Hematopoietic multipotent progenitor cell treated with erythropoietin and hydrocortisone succinate and interleukin-3 and kit ligand, for 6 days (in vitro differentiated cells): ENCODE measurements at regions not wholly inside any gene's neighbourhood (a gene's known extent, or its start where the extent isn't known, plus 50 kb on each side); places are given as distances from the start of the nearest gene placed in this dataset.

Source experiments
- DNase-seq: peaks from one replicate; pipeline ENCODE4 v3.0.0-alpha.2; 2015

DNA sequence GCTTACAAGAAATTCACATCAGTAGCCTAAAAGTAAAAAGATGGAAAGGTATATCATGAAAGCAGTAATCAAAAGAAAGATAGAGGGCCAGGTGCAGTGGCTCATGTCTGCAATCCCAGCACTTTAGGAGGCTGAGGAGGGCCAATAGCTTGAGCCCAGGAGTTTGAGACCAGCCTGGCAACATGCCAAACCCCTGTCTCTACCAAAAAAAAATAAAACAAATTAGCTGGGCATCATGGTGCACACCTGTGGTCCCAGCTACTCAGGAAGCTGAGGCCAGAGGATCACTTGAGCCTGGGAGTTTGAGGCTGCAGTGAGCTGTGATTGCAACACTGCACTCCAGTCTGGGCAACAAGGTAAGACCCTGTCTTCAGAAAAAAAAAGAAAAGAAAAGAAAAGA, 55.5 kb downstream of the GSPT2 start:
- no peak for DNase-seq

DNA sequence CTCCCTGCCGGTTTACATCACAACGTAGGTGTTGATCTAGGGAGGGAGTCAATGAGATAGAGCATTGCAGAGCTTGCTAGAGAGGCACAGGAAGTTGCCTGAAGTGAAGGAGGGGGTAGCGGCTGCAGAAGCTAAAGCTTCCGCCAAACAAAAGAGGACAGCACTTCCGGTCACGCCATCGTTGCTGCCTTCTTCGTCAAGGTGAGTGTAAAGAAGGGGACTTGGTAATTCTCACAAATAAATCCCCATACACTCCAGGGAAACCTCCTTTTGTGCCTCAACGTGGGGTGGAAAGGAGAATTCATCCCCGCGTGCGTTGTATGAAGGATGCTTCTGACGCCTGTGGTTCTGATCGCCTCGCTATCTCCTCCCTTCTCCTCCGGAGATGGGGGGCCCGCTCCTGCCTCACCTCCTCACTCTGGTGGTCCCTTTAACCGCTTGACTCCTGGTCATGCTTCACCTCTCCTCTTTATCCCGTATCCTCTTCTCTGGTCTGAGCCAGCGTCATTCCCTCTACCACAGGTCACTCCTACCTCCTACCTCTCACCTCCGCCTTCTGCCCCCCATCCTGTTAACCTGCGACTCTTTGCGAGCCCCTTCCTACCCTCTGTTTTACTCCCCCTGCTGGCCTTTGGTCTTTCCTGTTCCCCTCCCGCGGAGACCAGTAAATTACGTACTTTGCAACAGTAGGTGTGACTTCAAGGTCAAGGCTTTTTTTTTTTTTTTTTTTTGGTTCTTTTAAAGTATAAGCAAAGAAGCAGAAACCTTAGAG, 59.9 kb downstream of the GSPT2 start:
- peak; percentile 69 for DNase-seq

DNA sequence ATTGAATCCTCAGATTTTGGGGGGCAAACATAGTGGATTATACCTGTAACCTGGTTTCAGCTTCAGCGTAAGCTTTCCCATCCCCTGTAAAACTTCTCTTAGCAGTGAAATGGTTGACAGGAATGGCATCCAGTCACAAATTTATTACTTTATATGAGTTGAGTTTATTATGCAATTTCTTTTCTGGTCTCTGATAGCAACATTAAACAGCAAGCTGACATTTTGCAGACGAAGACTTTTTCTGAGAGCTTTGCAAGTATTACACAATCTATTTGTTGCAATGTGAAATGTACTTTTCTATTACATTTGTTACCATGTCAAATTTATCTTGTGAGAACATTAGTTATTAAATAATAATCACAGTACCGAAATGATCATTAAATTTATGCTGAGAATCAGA, 60.6 kb downstream of the GSPT2 start:
- DNase-seq, result peak; percentile 2

DNA sequence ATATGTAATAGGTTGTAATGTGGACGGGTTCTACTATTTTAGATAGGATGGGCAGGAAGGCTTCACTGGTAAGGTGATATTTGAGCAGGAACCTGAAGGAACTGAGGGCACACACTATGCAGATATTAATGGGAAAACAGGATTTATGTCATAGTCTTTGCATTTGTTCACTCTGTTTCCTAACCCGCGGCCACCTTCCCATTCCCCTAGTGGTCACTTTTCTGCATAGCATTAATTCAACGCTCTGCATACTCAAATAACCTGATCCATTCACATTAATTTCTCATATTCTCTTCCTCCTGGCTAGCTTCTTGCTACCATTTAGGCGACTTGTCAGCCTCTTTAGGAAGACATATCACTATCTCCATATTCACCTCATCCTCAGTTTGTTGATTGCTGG, 61.5 kb downstream of the GSPT2 start:
- DNase-seq, result no peak

DNA sequence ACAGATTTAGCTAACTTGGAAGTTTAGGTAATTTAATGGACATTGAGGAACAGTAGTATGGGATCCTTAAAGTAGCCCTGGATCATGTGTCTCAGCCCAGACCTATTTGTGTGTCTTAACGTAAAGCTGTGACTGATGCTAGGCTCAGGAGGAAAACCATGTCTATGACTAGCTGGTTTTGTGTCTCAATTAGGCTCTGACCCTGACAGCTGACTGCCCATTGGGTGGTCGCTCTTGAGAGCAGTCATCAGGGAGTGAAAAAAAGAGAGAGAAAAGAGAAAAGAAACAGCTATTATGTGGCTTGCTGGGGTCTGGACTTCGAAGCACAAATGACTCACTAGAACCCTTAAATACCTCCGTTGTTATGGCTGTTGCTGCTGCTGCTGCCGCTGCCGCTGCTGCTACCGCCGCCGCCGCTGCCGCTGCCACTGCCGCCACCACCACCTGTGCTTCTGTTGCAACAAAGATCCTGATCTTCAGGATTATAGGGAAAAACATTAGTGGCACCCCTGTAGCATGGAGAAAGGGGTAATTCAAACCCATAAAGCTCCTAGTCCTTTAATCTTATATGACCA, 70.7 kb downstream of the GSPT2 start:
- no peak for DNase-seq

DNA sequence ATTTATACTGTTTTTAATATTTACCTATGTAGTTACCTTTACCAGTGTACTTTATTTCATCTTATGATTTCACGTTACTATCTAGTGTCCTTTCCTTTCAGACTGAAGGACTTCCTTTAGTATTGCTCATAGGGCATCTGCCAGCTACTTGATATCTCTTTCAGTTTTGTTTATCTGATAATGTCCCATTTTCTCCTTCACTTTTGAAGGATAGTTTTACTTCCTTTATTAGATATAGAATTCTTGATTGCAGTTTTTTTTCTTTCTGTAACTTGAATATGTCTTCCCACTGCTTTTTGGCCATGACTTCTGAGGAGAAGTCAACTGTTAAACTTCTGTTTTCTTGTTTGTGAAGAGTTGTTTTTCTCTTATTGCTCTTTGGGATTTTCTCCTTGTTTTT, 69.4 kb upstream of the MAGED1 start:
- DNase-seq, result no peak

DNA sequence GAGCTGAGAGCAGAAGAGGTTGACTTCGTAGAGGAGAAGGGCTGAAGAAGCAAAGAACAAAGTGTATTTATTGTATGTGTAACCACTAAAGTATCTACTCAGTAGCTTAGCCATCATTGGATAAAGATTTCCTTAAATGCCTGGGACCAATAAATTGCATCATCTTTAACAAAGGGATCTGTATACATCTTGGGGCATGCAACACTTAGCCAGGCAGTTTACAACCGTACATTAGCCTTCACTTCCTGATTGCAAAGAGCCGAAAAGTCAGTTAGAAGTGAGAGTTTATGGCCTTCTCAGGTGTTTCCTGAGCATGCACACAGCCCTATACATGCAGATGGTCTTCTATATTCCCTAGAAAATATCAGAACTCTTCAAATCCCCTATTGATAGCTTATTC, 68.0 kb upstream of the MAGED1 start:
- peak; percentile 0 for DNase-seq

DNA sequence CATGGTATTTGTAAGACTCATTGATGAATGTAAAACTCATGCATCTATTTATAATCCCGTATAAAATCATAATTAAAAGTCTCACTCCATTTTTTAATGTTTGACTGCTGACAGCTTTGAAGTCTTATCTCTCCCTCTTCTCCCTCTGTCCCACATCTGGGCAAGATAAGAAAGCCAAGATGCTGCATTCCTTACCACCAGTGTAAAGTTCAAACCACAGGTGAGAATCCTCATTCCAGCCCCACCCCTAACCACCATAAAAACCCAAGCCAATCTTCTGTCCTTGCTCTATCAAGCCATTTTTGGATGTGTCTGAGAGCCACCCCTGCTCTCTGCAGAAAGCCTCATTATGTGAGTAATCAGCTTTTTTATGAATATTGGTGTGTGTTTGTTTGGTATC, 59.3 kb upstream of the MAGED1 start:
- DNase-seq, result peak; percentile 33

DNA sequence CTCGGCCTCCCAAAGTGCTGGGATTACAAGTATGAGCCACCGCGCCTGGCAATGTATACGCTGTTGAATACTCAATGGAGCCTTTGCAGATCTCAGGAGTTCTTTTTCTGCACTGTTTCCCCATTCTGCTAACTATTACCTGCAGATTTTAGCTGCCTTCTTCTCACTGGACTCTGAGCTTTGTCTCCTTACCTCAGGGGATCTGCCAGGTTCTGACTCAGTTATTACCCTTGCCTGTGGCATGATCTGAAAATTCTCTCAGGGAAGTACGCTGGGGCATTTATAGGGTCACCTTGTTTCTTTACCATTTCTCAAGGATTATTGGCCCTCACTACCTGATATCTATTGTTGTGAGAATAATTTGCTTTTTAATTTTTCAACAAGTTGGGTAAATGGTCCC, 56.6 kb upstream of the MAGED1 start:
- DNase-seq, result no peak

DNA sequence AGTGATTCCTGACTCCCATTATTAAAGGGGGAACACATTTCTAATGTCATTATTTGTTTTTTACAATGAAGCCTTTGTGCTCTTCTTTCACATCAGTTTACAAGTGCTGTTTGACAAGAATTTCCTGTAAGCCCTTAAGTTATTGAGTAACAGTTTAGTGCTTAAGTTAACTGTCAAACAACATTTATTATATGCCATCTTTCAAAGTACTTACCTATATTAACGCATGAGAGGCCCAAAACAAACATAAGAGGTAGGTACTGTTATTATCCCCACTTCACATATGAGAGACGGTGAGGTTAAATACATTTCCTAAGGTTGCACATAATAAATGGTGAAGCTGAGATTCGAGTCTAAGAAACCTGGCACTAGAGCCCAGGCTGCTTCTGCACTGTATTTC, 56.0 kb upstream of the MAGED1 start:
- DNase-seq, result no peak

DNA sequence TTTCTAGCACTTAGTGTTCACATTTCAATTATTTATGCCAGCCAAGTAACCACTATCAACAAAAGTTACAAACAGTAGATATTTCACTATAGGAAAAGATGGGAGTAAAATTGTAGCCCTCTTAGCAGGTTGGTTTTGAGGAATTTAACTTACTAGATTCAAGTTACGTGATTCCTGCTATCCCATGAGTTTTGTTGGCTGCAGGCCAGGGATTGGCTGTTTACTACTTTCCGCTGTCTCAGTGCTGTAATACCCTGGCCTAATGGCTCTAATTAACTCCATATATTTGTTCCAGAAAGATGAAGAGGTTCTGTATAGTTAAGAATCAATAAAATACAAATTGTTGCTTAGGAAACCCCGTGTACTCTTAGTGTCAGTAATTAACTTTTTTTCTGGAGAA, 55.5 kb upstream of the MAGED1 start:
- no peak for DNase-seq
